Activated CD4-positive, alpha-beta T cell treated with anti-CD3 and anti-CD28 coated beads, Interleukin-2, Interleukin-4, amounts not matched to agents 100 ng/mL and 50 ng/mL, durations not matched to agents 16 hours and 8 hours (primary cell): ENCODE measurements at regions not wholly inside any gene's neighbourhood (a gene's known extent, or its start where the extent isn't known, plus 50 kb on each side); places are given as distances from the start of the nearest gene placed in this dataset.

Experiments
- DNase-seq: peaks from one replicate; pipeline ENCODE4 v3.0.0-alpha.2; 2020; ENCODE audit warnings: low spot score

DNA sequence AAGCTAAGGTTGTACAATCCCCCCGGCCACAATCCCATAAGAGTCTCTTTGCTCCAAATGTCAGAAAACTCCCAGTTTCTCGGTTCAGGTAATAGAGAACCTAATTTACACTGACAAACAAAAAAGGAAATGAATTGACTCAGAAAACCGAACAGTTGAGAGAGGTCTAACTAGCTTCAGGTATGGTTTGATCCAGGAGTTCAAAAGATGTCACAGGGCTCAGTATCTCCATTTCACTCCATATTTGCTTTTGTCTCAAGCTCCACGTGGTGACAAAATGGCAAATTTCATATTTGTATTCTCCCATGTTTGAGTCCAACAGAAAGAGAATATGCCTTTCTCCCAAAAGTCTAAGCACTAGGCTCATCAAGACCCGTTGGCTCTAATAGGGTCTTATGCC, 117.4 kb downstream of the AXIN2 start:
- DNase-seq = no peak

DNA sequence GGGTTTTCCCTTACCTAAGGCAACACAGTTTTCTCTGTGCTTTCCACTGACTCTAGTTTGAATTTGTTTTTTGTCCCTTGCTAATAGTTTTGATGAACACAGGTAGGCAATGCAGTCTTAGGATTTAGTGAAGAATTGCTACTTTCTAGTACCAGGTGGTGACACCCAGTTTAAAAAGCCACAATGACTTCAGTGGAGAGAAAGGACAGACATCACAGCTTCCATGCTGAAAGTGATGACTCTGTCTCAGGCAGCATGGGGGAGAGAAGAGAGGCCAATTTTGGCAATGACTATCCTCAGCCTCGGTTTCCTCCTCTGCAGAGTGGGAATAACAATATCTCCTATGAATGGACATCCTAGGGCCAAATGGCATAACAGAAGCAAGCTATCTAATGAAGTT, 118.8 kb downstream of the AXIN2 start:
- no peak for DNase-seq

DNA sequence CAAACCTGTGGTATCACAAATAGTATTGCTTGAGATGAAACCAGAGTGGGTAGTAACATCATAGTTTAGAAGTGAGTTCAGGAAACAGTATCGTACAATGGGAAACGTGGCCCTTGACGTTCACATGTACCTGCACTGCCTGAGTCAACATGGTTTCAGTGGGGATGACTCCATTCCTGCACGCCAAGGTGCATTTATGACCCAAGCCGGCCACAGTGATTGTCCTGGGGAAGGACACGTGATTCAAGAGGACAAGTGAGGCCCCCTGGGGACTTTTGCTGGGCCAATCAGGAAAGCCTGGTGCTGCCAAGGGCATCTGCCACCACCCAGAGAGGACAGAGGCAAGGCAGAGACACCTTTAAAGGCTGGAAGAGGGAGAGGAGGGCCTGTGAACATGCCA, 119.2 kb downstream of the AXIN2 start:
- no peak for DNase-seq

DNA sequence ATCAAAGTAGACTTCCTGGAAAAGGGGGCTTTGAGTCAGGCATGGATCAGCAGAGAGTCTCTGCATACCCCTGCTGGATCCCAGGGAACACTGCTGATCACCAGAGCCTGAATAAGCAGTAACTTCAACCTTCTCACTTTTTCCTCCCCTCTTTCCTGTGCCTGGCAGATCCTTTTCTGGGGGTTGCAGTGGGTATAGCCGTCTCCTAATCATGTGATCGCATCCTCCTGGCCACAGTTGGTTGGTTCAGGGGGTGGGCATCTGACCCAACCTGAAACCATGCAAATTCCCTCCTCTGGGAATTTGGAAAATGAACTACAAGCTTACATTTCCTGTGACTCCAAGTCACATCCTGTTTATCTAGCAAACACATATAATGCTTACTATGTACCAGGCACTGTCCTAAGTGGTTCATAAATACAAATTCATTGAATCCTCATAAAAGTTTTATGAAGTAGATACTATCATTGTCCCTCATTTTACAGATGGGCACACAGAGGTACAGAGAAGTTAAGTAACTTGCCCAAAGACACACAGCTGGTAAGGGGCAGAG, 120.3 kb downstream of the AXIN2 start:
- no peak for DNase-seq

DNA sequence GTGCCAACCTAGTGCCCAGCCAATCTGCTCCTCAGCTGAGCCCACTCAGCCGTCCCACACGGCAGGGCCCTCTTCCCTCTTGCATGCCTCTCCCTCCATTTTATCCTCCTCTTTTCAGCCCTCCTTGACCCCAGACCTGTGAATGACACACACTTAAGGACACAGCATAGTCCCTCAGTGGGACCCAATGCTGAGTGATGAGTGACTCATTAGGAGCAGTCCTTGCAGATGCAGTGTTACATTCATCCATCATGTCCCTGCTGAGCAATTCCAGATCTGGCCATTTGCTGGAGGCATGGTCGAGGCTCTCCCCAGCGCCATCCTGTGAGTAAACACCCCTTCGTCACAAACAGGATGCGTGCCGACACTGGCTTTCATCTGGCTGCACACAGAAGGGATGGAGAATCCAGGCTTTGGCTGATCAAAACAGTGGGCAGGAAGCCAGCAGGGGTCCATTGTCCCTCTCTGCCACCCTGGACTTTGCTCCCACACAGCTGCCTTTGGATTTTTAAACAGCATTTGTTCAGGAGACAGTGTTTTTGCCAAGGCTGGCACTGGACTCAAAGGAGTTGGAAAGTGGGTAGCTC, 122.6 kb downstream of the AXIN2 start:
- DNase-seq = no peak

DNA sequence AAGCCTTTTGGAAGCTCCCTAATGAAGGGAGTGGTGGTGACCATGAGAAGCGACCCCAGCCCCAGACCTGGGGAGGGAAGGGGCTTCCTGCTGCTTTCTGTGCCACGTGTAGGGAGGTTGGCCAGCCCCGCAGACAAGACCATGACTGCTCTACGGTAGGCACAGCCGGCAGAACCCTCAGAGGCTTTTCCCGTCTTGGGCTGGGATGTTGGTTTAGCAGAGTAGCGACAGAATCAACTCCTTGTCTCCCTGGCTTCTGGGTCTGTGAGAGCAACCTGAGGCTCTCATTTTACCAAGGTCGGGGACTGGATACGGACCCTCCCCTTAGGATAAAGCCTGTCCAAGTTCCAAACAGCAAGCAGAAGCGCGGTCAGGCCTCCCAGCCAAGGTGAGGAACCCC, 123.3 kb downstream of the AXIN2 start:
- no peak for DNase-seq

DNA sequence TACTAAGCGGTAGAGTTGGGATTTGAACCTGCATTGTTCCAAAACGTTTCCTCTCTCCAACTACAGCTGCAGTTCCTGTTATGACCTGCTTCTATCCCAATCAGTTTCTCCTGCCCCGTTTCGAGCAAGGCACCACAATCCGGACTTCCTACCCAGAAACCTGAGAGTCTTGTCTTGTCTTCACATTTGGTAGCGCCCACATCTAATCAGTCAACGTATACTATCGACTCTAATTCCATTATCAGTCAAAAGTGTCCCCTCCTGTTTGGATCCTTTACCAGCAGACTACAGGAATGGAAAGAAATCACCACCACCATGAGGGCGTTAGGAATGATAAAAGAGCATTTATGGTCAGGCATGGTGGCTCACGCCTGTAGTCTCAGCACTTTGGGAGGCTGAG, 124.6 kb downstream of the AXIN2 start:
- no peak for DNase-seq

DNA sequence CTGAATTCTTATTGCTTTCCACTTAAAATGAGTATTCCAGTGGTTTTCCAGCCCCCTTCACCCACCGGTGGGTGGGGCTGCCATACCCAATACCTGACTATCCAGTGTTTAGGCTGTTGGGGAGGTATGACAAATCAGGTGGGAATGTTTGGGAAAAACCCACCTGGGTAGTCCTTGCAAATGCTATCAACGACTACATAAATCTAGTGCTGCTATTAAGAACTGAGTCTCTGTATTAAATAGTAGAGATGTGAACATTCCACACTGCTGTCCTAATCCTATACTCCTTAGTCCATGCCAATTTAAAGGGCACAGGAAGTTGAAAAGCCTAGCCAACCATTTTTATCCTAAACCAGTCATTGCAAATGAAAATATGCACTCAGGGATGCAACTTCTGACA, 126.6 kb downstream of the AXIN2 start:
- DNase-seq = no peak

DNA sequence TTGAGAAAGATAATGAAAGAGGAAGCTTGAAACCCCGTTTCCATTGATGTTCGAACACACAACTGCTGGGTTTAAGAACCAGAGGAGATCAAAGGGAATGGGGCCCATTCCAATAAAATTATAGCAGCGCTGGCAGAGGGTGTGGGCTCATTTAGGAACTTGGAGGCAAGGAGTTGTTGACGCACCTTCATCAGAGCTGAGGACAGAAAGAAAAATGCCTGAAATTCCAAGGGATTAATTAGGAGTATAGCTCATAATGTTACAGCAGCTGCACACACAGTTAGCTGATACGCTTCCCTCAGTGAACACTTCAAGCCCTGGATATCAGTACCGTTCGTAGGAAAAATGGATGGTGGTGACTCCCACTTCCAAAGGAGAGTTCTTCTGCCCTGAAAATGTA, 127.2 kb downstream of the AXIN2 start:
- no peak for DNase-seq

DNA sequence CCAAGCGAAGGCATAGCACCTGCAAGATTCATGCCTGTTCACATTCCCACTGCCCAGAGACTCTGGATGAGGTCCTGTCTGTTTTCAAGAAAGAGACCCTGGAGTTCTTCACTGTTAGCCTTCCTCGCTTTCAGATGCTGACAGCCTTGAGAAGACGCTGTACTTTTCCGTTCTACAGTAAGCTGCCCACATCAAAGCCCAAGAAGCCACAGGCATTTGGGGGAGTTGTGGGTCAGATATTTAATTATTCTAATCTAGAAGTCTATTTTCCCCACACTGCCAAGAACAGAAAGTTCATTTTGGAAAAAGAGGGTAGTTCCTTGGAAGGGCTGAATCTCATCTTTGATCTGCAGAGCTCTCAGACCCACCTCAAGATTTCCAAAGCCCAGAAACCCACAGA, 127.9 kb downstream of the AXIN2 start:
- no peak for DNase-seq

DNA sequence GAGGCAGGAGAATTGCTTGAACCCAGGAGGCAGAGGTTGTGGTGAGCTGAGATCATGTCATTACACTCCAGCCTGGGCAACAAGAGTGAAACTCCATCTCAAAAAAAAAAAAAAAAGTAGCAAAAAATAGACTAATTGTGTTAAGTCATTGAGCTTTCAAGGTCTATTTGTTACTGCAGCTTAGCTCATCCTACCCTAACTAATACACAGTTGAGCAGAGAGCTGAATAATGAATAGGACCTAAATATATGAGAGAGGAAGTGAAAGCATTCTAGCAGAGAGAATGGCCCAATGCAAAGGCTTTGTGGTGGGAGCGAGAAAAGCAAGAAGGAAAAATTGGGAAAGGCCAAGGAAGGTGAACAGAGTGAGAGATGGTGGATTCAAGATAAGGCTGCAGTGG, 128.3 kb downstream of the AXIN2 start:
- no peak for DNase-seq

DNA sequence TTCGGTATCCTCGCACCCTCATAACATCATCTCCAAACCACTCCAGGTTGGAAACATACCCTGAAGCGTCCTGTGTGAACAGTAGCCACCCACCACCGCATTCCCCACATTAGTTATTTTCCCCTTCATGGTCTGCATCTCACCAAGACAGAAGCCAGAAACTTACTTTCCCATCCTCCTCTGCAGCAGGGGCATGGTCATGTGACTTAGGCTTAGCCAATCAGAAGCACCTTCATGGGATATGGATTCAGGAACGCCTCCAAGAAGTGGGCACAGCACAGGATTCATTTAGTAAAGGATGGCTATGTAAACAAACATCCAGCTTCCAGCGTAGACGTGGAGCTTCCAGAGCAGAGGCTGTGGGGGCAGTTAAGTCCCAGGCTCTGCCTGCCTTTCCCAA, 130.3 kb downstream of the AXIN2 start:
- DNase-seq = no peak

DNA sequence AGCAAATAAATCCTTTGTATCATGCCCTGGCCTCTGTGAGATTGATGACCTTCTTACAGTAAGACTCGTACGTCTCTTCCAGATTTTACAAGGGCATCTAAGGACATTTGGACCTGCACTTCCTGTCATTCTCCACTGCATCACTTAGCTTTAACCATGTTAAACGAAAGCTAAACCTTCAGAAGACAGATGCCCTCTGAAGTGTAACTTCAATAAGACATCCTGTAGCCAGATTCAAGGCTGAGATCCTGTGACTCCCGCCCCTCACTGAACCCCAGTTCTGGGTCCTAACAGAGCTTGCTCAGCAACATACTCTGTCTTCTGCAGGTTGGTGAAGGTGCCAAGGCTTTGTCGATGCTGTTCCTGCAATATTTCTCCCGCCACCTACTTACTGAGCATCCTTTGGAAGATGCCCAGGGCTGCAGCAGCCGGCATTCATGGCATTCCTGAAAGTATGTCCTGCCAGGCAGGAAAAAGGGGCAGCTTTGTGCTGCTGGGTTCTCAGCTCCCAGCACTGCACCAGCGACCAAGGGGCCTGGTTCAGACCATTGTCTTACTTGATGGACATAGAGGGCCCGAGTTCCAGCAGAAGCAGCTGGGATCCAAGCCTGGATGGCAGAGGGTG, 131.1 kb downstream of the AXIN2 start:
- DNase-seq = no peak

DNA sequence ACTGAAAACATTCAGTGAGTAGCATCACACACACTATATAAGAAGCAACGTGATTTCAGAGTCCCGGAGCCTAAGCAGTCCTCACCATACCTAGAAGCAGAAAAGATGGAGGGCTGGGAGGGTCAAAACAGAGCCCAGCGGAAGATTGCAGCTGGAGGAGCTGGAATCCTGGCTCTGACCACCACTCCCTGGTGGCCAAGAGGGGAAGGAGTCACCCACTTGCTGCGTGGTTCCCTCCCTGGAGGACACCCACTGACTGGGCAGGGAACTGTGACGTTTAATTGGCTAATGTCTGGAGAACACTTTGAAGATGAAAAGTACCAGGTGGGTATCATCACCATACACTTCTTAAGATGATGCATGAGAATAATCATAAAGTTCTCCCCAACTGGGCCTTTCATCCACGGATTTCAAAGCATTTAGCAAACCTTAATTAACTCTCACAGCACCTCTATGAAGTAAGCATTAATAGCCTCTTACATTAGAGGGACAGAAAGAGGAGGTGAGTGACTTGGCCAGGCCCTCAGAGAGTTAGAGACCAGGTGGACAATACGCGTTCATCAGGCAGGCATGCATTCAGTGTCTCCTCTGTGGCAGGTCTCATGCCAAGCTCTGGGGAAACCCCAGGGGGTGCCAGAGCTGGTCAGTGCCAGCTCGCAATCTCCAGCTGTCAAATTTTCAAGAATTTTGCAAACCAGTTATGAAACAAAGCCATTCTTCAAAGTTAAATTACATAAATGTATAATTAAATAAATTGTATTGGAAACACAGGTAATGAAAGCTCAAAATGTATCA, 137.9 kb downstream of the AXIN2 start:
- DNase-seq = no peak

DNA sequence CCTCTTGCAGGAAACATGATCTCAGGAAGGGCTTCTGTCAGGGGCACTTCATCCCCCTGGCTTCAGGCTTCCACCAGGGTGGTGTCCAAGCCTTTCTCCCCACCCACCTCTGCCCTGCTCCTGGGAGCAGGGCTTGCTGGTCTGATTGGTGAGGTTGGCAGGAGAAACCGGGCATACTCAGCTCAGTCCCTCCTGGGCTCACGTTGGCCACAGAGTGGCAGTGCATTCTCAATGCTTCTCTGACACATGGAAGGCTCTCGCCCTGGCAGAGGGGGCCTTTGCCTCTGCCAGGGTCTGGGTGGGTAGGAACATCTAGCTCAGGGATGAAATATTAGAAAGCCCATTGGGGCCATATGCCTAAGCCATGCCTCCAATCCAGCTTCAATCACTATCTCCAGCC, 142.8 kb downstream of the AXIN2 start:
- DNase-seq = no peak

DNA sequence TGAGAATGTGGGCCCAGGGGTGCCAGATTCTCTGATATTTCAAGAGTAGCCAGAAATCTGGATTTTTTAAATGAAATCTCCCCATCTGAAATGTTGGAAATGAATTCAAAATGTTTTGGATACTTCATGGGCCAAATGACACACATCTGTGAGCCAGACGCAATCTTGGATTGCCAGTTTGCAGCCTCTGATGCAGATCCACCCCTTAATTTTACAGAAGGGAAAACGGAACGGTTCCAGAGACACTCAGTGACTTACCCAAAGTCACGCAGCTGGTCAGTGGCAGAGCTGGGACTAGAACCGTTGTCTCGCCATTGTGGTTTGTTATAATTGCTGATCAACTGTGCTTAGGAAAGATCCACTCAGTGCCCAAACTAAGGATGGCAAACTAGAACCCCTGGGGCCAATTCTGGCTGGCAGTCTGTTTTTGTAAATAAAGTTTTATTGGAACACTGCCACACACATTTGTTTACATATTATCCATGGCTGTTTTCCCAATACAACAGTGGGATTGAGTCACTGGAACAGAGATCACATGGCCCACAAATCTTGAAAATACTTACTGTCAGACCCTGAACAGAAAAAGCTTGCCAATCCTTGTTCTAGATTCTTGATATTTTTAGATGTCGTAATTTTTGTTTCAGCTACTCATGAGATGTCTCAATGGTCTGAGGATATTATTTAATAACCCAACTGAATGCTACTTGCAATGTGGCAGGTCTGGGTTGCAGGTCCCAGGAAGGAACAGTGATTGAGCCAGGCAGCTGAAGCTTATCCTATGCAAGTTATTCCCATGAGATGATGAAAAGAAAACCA, 143.8 kb downstream of the AXIN2 start:
- DNase-seq = no peak

DNA sequence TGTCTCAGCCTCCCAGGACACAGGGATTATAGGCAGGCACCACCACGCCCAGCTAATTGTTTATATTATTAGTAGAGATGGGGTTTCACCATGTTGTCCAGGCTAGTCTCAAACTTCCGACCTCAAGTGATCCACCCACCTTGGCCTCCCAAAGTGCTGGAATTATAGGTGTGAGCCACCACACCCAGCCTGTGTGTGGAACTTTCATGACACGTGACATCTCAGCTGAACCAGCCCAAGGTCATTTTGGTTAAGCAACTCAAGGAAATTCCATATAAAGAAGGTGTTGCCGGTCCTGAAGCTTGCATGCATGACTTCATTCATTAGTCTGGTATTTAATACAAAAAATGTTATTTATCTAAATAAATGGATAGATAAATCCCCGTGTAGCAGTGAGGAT, 145.5 kb downstream of the AXIN2 start:
- DNase-seq = no peak

DNA sequence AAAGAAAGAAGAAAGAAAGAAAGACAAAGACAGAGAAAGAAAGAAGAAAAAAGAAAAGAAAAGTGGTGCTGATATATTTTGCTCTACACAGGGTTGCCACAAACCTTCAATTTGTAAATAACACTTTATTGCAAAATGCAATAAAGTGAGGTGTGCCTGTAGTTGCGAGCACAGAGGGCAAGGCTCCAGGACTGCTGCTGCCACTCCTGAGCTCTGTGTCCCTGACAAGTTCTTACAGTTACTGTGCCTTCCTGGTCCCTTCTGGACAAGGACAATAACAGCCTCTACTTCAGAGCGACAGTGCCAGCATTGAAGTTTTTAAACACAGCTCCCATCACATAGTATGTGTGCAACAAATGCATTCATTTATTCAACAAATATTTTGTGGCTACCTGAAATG, 148.1 kb downstream of the AXIN2 start:
- no peak for DNase-seq

DNA sequence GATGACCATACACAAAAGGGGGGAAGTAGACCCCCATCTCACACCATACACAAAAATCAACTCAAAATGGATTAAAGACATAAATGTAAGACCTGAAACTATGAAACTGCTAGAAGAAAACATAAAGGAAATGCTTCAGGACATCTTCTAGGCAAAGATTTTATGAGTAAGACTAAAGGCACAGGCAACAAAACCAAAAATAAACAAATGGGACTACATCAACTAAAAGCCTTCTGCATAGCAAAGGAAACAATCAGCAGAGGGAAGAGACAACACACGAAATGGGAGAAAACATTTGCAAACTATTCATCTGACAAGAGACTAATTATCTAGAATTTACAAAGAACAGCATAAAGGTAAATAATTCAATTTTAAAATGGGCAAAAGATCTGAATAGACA, 152.1 kb downstream of the AXIN2 start:
- DNase-seq = no peak

DNA sequence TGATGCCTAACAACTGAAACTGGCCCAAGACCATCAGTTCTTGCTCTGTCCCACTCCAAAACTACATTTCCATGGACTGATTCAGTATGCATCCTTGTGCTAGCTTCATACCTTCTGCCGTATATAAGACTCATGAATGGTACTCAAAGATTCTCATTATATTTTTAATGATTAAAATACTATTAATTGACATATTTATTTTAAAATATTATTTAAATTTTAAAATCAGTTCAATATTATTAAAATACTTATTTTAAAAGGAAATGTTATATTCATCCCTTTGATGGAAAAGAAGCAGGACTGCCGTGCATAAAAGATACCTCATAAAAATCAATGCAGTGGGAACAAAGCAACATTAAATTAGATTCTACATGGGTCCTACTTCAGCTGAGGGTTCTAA, 153.4 kb downstream of the AXIN2 start:
- no peak for DNase-seq

DNA sequence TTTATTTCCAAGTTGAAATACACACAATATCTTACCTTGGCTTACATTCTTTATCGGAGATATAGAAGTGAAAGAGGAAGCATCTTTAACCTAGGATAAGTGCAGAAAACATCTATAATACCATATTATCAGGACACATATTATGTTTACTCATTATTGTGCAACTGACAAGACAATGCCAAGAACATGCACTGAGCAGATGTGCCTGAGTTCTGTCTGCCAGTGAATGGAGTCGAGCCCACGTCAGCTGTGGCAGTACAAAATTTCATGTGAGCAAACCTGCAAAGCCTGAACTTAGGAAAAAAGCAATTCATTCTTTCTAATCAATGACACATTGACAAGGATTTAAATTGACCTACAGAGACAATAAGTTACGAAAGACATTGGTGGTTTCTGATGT, 154.4 kb downstream of the AXIN2 start:
- no peak for DNase-seq

DNA sequence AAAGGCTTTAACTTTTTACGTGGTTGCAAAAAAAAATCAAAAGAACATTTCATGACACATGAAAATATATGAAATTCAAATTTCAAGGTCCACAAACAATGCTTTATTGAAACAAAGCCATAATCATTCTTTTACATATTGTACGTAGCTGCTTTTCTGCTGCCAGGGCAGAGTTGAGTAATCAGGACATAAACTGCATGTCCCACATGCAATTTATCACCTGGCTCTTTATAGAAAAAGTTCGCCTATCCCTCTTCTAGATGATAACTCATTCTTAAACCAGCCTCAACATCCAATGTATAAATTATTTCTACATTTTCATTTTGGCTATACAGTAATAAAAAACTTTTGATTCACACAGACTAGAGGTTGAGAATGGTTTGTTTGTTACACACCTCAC, 154.9 kb downstream of the AXIN2 start:
- no peak for DNase-seq

DNA sequence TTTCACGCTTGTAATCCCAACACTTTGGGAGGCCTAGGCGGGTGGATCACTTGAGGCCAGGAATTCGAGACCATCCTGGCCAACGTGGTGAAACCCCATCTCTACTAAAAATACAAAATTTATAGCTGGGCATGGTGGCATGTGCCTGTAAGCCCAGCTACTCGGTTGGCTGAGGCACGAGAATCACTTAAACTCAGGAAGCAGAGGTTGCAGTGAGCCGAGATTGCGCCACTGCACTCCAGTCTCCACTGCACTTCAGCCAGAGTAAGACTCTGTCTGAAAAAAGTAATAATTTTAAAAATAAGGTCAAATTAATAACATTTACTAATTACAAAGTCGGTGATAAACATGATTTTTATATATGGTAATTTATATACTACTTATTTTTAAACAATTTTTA, 155.9 kb downstream of the AXIN2 start:
- DNase-seq = no peak
